ENCODE measurements at regions not wholly inside any gene's neighbourhood (a gene's known extent, or its start where the extent isn't known, plus 50 kb on each side); places are given as distances from the start of the nearest gene placed in this dataset.

DNA sequence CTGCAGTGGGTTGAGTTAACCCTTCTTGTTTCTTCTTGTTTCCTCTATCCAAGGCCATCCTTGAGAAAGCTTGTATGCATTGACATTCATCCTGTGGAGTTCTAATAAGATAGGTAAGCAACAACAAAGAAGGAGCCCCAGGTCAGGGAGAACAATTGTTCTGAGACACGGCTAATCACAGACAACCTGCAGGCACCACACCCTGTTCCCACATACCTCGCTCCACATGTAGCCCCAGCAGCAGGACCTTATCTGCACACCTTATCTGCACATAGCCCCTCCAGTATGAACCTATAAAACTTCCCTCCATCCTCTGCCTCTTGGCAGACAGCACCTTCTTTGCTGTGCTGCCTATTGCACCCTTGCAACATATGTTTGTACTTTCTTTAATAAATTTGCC, 129.1 kb downstream of the MSL3 start:
- ChIA-PET CTCF (no interaction called here), POLR2A (no interaction called here)
- no peaks in the 10 kb centered on the region for H3K27me3 ChIP-seq (ENCODE audit: insufficient read depth)
- no peak for DNase-seq
- no peak overlapping the region for H3K9ac ChIP-seq
- no peak overlapping the region for H3K27ac ChIP-seq (ENCODE audit: low read depth in 2 of 2, low read length in 1 of 2)
- H3K4me2 ChIP-seq = no peak overlapping the region
- H3K4me1 ChIP-seq (ENCODE audit: control insufficient read depth in 1 of 2, insufficient read depth in 2 of 2, low read depth in 1 of 2, low read length in 1 of 2) = no peaks in the 10 kb centered on the region
- no peaks in the 10 kb centered on the region for H3F3A ChIP-seq (replicated peaks; ENCODE audit: insufficient read depth)
- no peaks in the 10 kb centered on the region for H4K20me1 ChIP-seq (ENCODE audit: insufficient read depth)
- H3K36me3 ChIP-seq (replicated peaks in 1 of 2; ENCODE audit: control insufficient read depth in 1 of 2, insufficient read depth in 2 of 2, low read length in 1 of 2) = no peaks in the 10 kb centered on the region
- H2AFZ ChIP-seq (ENCODE audit: low read depth) = no peak overlapping the region
- H3K79me2 ChIP-seq (ENCODE audit: insufficient read depth) = no peaks in the 10 kb centered on the region
- H3K9me3 ChIP-seq = no peaks in the 10 kb centered on the region
- H3K4me3 ChIP-seq (ENCODE audit: low read depth in 2 of 2, low read length in 1 of 2) = no peak overlapping the region
- WGBS (ENCODE audit: low lambda C conversion rate) = 6% methylated on average over 2 of the region's 2 CpGs
- TF ChIP-seq CHD2 (IDR thresholded peaks at IDR 0.05; ENCODE audit: low read length, partially characterized antibody) (no peak), YY1 (IDR thresholded peaks at IDR 0.05; ENCODE audit: low read depth) (no peak), ELF1 (IDR thresholded peaks at IDR 0.05) (no peak), POLR2AphosphoS5 (IDR thresholded peaks at IDR 0.05; ENCODE audit: low read depth, low read length) (no peak), RCOR1 (IDR thresholded peaks at IDR 0.05; ENCODE audit: low read length) (no peak), TCF12 (IDR thresholded peaks at IDR 0.05) (no peak), EP300 (IDR thresholded peaks at IDR 0.05; ENCODE audit: borderline replicate concordance in 1 of 2, low read depth in 1 of 2, low read length in 1 of 2) (no peak)
- TF ChIP-seq, protein P1, sequence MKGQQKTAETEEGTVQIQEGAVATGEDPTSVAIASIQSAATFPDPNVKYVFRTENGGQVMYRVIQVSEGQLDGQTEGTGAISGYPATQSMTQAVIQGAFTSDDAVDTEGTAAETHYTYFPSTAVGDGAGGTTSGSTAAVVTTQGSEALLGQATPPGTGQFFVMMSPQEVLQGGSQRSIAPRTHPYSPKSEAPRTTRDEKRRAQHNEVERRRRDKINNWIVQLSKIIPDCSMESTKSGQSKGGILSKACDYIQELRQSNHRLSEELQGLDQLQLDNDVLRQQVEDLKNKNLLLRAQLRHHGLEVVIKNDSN (IDR thresholded peaks at IDR 0.05; ENCODE audit: borderline replicate concordance, low read depth) = no peak
- H3K9me2 ChIP-seq = no peaks in the 10 kb centered on the region

DNA sequence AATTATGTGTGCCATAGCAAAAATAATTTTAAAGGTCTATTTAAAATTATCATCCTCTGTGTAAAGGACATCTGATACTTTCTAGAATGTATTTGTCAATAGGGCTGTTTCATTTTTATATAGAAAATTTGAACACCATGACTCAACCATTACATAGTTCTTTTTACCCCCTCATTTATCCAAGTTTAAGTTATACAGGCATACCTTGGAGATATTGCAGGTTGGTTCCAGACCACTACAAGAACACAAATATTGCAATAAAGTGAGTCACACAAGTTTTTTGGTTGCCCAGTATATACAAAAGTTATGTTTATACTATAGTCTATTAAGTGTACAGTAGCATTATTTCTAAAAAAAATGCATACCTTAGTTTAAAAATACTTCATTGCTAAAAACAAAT, 130.4 kb downstream of the MSL3 start:
- Histone ChIP-seq H3K9me2 (no peaks in the 10 kb centered on the region), H3K4me3 (ENCODE audit: low read depth in 2 of 2, low read length in 1 of 2) (no peak overlapping the region), H4K20me1 (ENCODE audit: insufficient read depth) (no peaks in the 10 kb centered on the region), H3K9ac (no peak overlapping the region), H3K36me3 (replicated peaks in 1 of 2; ENCODE audit: control insufficient read depth in 1 of 2, insufficient read depth in 2 of 2, low read length in 1 of 2) (no peaks in the 10 kb centered on the region), H3K27me3 (ENCODE audit: insufficient read depth) (no peaks in the 10 kb centered on the region), H3K27ac (ENCODE audit: low read depth in 2 of 2, low read length in 1 of 2) (no peak overlapping the region), H2AFZ (ENCODE audit: low read depth) (no peak overlapping the region), H3K9me3 (no peaks in the 10 kb centered on the region), H3K4me1 (ENCODE audit: control insufficient read depth in 1 of 2, insufficient read depth in 2 of 2, low read depth in 1 of 2, low read length in 1 of 2) (no peaks in the 10 kb centered on the region), H3K4me2 (no peak overlapping the region), H3F3A (replicated peaks; ENCODE audit: insufficient read depth) (no peaks in the 10 kb centered on the region), H3K79me2 (ENCODE audit: insufficient read depth) (no peaks in the 10 kb centered on the region)
- CTCF ChIA-PET = no interaction called here
- TF ChIP-seq GATA2 (CRISPR knock-in tag; IDR thresholded peaks at IDR 0.05) (no peak), FOXM1 (IDR thresholded peaks at IDR 0.05; ENCODE audit: low read depth) (no peak), RXRA (IDR thresholded peaks at IDR 0.05; ENCODE audit: borderline replicate concordance, low read depth) (no peak), CHD2 (IDR thresholded peaks at IDR 0.05; ENCODE audit: low read length, partially characterized antibody) (no peak), TEAD4 (IDR thresholded peaks at IDR 0.05; ENCODE audit: borderline replicate concordance, insufficient read depth) (no peak), TCF12 (IDR thresholded peaks at IDR 0.05) (no peak), YY1 (IDR thresholded peaks at IDR 0.05; ENCODE audit: low read depth) (no peak)
- TF ChIP-seq, protein P2, sequence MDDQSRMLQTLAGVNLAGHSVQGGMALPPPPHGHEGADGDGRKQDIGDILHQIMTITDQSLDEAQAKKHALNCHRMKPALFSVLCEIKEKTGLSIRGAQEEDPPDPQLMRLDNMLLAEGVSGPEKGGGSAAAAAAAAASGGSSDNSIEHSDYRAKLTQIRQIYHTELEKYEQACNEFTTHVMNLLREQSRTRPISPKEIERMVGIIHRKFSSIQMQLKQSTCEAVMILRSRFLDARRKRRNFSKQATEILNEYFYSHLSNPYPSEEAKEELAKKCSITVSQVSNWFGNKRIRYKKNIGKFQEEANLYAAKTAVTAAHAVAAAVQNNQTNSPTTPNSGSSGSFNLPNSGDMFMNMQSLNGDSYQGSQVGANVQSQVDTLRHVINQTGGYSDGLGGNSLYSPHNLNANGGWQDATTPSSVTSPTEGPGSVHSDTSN (IDR thresholded peaks at IDR 0.05) = no peak
- TF ChIP-seq, protein P3, sequence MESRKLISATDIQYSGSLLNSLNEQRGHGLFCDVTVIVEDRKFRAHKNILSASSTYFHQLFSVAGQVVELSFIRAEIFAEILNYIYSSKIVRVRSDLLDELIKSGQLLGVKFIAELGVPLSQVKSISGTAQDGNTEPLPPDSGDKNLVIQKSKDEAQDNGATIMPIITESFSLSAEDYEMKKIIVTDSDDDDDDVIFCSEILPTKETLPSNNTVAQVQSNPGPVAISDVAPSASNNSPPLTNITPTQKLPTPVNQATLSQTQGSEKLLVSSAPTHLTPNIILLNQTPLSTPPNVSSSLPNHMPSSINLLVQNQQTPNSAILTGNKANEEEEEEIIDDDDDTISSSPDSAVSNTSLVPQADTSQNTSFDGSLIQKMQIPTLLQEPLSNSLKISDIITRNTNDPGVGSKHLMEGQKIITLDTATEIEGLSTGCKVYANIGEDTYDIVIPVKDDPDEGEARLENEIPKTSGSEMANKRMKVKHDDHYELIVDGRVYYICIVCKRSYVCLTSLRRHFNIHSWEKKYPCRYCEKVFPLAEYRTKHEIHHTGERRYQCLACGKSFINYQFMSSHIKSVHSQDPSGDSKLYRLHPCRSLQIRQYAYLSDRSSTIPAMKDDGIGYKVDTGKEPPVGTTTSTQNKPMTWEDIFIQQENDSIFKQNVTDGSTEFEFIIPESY (IDR thresholded peaks at IDR 0.05; ENCODE audit: borderline replicate concordance, low read depth) = no peak
- TF ChIP-seq, protein P4, sequence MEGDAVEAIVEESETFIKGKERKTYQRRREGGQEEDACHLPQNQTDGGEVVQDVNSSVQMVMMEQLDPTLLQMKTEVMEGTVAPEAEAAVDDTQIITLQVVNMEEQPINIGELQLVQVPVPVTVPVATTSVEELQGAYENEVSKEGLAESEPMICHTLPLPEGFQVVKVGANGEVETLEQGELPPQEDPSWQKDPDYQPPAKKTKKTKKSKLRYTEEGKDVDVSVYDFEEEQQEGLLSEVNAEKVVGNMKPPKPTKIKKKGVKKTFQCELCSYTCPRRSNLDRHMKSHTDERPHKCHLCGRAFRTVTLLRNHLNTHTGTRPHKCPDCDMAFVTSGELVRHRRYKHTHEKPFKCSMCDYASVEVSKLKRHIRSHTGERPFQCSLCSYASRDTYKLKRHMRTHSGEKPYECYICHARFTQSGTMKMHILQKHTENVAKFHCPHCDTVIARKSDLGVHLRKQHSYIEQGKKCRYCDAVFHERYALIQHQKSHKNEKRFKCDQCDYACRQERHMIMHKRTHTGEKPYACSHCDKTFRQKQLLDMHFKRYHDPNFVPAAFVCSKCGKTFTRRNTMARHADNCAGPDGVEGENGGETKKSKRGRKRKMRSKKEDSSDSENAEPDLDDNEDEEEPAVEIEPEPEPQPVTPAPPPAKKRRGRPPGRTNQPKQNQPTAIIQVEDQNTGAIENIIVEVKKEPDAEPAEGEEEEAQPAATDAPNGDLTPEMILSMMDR (IDR thresholded peaks at IDR 0.05) = no peak
- TF ChIP-seq, protein P5, sequence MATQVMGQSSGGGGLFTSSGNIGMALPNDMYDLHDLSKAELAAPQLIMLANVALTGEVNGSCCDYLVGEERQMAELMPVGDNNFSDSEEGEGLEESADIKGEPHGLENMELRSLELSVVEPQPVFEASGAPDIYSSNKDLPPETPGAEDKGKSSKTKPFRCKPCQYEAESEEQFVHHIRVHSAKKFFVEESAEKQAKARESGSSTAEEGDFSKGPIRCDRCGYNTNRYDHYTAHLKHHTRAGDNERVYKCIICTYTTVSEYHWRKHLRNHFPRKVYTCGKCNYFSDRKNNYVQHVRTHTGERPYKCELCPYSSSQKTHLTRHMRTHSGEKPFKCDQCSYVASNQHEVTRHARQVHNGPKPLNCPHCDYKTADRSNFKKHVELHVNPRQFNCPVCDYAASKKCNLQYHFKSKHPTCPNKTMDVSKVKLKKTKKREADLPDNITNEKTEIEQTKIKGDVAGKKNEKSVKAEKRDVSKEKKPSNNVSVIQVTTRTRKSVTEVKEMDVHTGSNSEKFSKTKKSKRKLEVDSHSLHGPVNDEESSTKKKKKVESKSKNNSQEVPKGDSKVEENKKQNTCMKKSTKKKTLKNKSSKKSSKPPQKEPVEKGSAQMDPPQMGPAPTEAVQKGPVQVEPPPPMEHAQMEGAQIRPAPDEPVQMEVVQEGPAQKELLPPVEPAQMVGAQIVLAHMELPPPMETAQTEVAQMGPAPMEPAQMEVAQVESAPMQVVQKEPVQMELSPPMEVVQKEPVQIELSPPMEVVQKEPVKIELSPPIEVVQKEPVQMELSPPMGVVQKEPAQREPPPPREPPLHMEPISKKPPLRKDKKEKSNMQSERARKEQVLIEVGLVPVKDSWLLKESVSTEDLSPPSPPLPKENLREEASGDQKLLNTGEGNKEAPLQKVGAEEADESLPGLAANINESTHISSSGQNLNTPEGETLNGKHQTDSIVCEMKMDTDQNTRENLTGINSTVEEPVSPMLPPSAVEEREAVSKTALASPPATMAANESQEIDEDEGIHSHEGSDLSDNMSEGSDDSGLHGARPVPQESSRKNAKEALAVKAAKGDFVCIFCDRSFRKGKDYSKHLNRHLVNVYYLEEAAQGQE (IDR thresholded peaks at IDR 0.05; ENCODE audit: low read depth, low read length) = no peak
- DNase-seq = no peak
- POLR2A ChIA-PET = no interaction called here
